CD4-positive, alpha-beta T cell (primary cell): ENCODE measurements at regions not wholly inside any gene's neighbourhood (a gene's known extent, or its start where the extent isn't known, plus 50 kb on each side); places are given as distances from the start of the nearest gene placed in this dataset.

Source experiments
- ATAC-seq: fragments of 200-7000 bp; cut with Tn5 transposase; one replicate; pipeline ENCODE4 v1.10.0; 2022; ENCODE audit warnings: mild to moderate bottlenecking; ENCODE audit not compliant: poor library complexity
- CTCF ChIA-PET: fragments of 350-600 bp; sonication (Branson Sonifier 250); formaldehyde crosslinking; loops from one replicate; lab custom pipeline; 2021; ENCODE audit warnings: antibody characterized with exemption, inconsistent platforms; lab: Charles Lee
- POLR2A ChIA-PET: fragments of 350-600 bp; sonication (Branson Sonifier 250); formaldehyde crosslinking; loops from one replicate; lab custom pipeline; 2021; ENCODE audit warnings: antibody characterized with exemption, inconsistent platforms; lab: Charles Lee
- DNase-seq, 14 experiments: peaks; one replicate each; pipeline ENCODE4 v3.0.0-alpha.2; 2013 to 2020; ENCODE audit warnings: mixed read lengths in 2 of 14
- H3K27ac ChIP-seq, 2 donors: one replicate each; pipeline versions ENCODE4 v1.5.1 to v1.7.0; 2013; ENCODE audit warnings: low read length in 2 of 2, low read depth in 1 of 2, mild to moderate bottlenecking in 1 of 2
- H3K27me3 ChIP-seq, 2 experiments: 1 replicate in 1 of 2; 2 replicates in 1 of 2; pipeline versions ENCODE4 v1.6.1 to v1.7.0; 2013; ENCODE audit warnings: low read length in 2 of 2, control low read depth in 1 of 2, mild to moderate bottlenecking in 1 of 2, moderate library complexity in 1 of 2; ENCODE audit not compliant: insufficient read depth in 2 of 2, control insufficient read depth in 1 of 2
- H3K36me3 ChIP-seq: one replicate; pipeline ENCODE4 v1.6.1; 2013; ENCODE audit warnings: low read length, control low read depth; ENCODE audit not compliant: insufficient read depth
- H3K4me1 ChIP-seq: one replicate; pipeline ENCODE4 v1.6.1; 2013; ENCODE audit warnings: low read length, control low read depth; ENCODE audit not compliant: insufficient read depth
- H3K4me3 ChIP-seq: one replicate; pipeline ENCODE4 v1.5.1; 2013; ENCODE audit warnings: mild to moderate bottlenecking, low read length, moderate library complexity
- H3K9me3 ChIP-seq, 2 experiments: 1 replicate in 1 of 2; 2 replicates in 1 of 2; pipeline versions ENCODE4 v1.6.1 to v1.7.0; 2013; ENCODE audit warnings: low read length in 2 of 2, mild to moderate bottlenecking in 2 of 2, control low read depth in 1 of 2, moderate library complexity in 1 of 2; ENCODE audit not compliant: control insufficient read depth in 1 of 2, insufficient read depth in 1 of 2
- H3K27ac Mint-ChIP-seq: one replicate; pipeline ENCODE4 v1.8.0; 2020; ENCODE audit warnings: mixed read lengths
- H3K27me3 Mint-ChIP-seq: one replicate; pipeline ENCODE4 v1.8.0; 2021; ENCODE audit warnings: mixed read lengths
- H3K36me3 Mint-ChIP-seq: one replicate; pipeline ENCODE4 v1.8.0; 2021; ENCODE audit warnings: low read depth, mixed read lengths
- H3K4me1 Mint-ChIP-seq: one replicate; pipeline ENCODE4 v1.8.0; 2021; ENCODE audit warnings: low read depth, mixed read lengths
- H3K4me3 Mint-ChIP-seq: one replicate; pipeline ENCODE4 v1.8.0; 2020; ENCODE audit warnings: mild to moderate bottlenecking, mixed read lengths
- H3K9me3 Mint-ChIP-seq: one replicate; pipeline ENCODE4 v1.8.0; 2020; ENCODE audit warnings: mixed read lengths
- intact Hi-C, 2 experiments: fragments of 100-400 bp; cut with DNase I in 1 of 2; cut with micrococcal nuclease in 1 of 2; formaldehyde crosslinking; loops; one replicate each; pipeline versions ENCODE4 v1.15.1 to v1.9.0; 2023 to 2025; cut with DNase I, micrococcal nuclease
- TF ChIP-seq, protein P1 (sequence below): fragments of 200-600 bp; IDR thresholded peaks from one replicate; pipeline ENCODE4 v1.8.0; 2022; ENCODE audit warnings: antibody characterized with exemption, mild to moderate bottlenecking

DNA sequence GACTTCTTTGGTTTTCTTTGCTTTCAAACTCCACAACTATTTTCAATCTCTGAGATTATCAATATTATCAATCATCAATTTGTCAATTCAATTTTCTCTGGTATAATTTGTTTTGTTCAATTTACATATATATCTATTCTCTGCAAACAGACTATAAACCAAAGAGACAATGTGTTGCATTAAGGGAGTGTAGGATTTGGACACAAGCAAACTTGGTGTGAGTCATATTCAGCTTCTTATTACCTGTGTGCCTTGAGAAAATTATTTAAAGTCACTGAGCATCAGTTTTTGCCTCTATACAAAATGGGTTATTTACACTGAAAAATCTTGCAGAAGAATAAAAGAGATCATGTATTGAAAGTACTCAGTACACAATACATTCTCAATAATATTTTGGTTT, 177.8 kb downstream of the NECTIN3 start:
- Histone ChIP-seq H3K27ac (no peak overlapping the region), H3K4me3 (no peak overlapping the region), H3K9me3 (no peaks in the 10 kb centered on the region), H3K36me3 (no peaks in the 10 kb centered on the region), H3K27me3 (no peaks in the 10 kb centered on the region), H3K4me1 (peaks cover 2% of the 10 kb centered on the region)
- Mint-ChIP-seq H3K27ac (no peak overlapping the region), H3K36me3 (no peaks in the 10 kb centered on the region), H3K9me3 (no peaks in the 10 kb centered on the region), H3K4me3 (no peak overlapping the region), H3K4me1 (peaks cover 15% of the 10 kb centered on the region), H3K27me3 (no peaks in the 10 kb centered on the region)
- ATAC-seq (no peak), DNase-seq (no peak)
- CTCF ChIA-PET: no interaction called here
- intact Hi-C loops: no loop called here
- TF ChIP-seq, protein P1, sequence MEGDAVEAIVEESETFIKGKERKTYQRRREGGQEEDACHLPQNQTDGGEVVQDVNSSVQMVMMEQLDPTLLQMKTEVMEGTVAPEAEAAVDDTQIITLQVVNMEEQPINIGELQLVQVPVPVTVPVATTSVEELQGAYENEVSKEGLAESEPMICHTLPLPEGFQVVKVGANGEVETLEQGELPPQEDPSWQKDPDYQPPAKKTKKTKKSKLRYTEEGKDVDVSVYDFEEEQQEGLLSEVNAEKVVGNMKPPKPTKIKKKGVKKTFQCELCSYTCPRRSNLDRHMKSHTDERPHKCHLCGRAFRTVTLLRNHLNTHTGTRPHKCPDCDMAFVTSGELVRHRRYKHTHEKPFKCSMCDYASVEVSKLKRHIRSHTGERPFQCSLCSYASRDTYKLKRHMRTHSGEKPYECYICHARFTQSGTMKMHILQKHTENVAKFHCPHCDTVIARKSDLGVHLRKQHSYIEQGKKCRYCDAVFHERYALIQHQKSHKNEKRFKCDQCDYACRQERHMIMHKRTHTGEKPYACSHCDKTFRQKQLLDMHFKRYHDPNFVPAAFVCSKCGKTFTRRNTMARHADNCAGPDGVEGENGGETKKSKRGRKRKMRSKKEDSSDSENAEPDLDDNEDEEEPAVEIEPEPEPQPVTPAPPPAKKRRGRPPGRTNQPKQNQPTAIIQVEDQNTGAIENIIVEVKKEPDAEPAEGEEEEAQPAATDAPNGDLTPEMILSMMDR: no peak
- POLR2A ChIA-PET: no interaction called here

DNA sequence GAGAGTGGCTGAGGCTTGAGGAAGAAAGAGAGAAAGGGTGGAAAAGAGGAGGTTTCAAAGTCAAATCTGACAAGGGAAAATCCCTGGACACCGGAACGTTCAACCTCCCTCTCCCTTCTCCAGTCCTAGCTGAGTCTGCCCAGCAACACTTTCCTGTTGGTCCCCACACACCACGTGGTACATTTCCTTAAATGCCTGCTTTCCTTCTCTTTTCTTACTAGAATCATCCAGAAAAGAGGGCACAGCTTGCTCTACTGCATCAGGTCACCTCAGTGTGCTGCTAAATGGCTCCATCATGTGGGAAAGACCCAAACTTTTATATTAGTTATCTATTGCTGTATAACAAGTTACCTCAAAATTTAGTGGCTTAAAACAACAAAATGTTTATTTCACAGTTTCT, 181.2 kb downstream of the NECTIN3 start:
- no peak for ATAC-seq

DNA sequence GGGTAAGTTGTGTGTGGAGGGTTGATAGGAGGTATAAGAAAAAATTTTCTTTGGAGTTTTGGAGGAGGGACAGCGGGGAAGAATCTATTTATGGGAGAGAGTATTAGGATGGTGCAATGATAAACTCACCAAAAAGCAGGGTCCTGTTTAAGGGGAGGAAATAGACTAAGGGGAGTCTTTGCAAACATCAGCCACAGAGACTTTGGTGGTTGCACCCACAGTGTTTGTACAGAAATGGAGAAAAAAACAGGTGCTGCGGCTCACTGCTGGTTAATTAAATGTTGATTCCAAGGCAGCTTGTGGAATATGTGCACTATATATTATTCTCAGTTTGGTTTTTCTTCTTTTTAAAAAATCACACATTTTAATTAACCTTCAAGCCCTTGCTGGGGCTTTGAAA, 182.1 kb downstream of the NECTIN3 start:
- H3K36me3 ChIP-seq: no peaks in the 10 kb centered on the region
- Mint-ChIP-seq H3K36me3 (no peaks in the 10 kb centered on the region), H3K9me3 (no peaks in the 10 kb centered on the region), H3K4me3 (no peak overlapping the region), H3K4me1 (no peaks in the 10 kb centered on the region), H3K27ac (no peak overlapping the region), H3K27me3 (no peaks in the 10 kb centered on the region)
- H3K27me3 ChIP-seq: no peaks in the 10 kb centered on the region
- H3K27ac ChIP-seq: no peak overlapping the region
- no peaks in the 10 kb centered on the region for H3K9me3 ChIP-seq
- peaks cover 2% of the 10 kb centered on the region for H3K4me1 ChIP-seq
- POLR2A ChIA-PET: no interaction called here
- CTCF ChIA-PET: no interaction called here
- ATAC-seq (no peak), DNase-seq (no peak)
- intact Hi-C loops: no loop called here
- TF ChIP-seq, protein P1: no peak
- H3K4me3 ChIP-seq: no peak overlapping the region

More for the DNA sequence above, 181.2 kb downstream of the NECTIN3 start:
- Histone ChIP-seq H3K27ac (no peak overlapping the region), H3K27me3 (no peaks in the 10 kb centered on the region), H3K9me3 (no peaks in the 10 kb centered on the region), H3K36me3 (no peaks in the 10 kb centered on the region), H3K4me1 (peaks cover 2% of the 10 kb centered on the region), H3K4me3 (no peak overlapping the region)
- TF ChIP-seq, protein P1: no peak
- ChIA-PET CTCF (no interaction called here), POLR2A (no interaction called here)
- no peaks in the 10 kb centered on the region for H3K27me3 Mint-ChIP-seq
- H3K27ac Mint-ChIP-seq: no peak overlapping the region
- no peak overlapping the region for H3K4me3 Mint-ChIP-seq
- DNase-seq: peak in 1 of 14 experiments; percentile 5
- intact Hi-C loops: no loop called here
- peaks cover 4% of the 10 kb centered on the region for H3K4me1 Mint-ChIP-seq
- H3K36me3 Mint-ChIP-seq: no peaks in the 10 kb centered on the region
- H3K9me3 Mint-ChIP-seq: no peaks in the 10 kb centered on the region
